GM12872 (cell line): ENCODE measurements at regions not wholly inside any gene's neighbourhood (a gene's known extent, or its start where the extent isn't known, plus 50 kb on each side); places are given as distances from the start of the nearest gene placed in this dataset.

Experiments
- TF ChIP-seq, protein P1 (sequence below): IDR thresholded peaks from 3 replicates; pipeline ENCODE4 v1.5.1; 2011; ENCODE audit warnings: low read depth, mild to moderate bottlenecking, low read length, moderate library complexity; ENCODE audit not compliant: insufficient read depth

DNA sequence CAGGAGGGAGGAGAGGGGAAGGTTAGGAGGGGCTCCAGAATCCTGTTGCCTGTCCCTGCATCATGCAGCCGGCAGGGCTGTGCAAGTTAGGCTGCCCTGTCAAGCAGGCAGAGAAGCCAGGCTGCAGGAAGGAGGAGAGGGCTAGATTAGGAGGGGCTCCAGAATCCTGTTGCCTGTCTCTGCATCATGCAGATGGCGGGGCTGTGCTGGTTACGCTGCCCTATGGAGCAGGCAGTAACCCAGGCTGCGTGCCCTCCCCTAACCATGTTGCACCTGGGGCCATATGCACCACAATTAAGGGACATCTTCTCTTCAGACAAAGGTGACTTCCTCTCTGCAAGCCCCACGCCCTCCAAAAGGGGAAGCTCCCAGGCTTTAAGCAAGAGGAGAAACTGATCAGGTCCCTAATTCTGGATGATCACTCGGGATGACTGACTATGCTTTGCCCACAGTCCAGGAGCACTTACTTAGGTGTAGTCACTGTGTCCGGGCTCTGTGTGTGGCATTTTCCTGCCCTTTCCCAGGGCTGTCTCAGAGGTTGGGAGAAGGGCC lies 457.4 kb downstream of the SETD4 start:
- TF ChIP-seq, protein P1, sequence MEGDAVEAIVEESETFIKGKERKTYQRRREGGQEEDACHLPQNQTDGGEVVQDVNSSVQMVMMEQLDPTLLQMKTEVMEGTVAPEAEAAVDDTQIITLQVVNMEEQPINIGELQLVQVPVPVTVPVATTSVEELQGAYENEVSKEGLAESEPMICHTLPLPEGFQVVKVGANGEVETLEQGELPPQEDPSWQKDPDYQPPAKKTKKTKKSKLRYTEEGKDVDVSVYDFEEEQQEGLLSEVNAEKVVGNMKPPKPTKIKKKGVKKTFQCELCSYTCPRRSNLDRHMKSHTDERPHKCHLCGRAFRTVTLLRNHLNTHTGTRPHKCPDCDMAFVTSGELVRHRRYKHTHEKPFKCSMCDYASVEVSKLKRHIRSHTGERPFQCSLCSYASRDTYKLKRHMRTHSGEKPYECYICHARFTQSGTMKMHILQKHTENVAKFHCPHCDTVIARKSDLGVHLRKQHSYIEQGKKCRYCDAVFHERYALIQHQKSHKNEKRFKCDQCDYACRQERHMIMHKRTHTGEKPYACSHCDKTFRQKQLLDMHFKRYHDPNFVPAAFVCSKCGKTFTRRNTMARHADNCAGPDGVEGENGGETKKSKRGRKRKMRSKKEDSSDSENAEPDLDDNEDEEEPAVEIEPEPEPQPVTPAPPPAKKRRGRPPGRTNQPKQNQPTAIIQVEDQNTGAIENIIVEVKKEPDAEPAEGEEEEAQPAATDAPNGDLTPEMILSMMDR, result no peak

DNA sequence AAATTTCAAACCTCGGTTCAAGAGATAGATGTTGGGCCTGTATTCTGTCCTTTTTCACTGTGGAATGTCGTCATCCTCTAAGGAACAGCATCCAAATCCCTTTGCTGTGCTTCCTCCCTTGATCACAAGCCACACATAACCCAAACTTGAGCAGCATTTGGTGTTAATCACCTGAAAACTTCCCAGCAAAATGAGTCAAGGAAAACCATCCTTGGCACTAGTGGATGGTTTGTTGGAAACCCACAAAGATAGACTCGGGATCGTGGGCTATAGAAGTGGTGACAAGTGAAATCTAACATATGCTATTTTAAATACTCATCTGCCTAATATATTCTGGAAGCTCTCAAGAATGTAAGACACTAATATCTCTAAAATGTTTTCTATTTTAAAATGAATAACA lies 459.1 kb downstream of the SETD4 start:
- TF ChIP-seq, protein P1, result no peak

DNA sequence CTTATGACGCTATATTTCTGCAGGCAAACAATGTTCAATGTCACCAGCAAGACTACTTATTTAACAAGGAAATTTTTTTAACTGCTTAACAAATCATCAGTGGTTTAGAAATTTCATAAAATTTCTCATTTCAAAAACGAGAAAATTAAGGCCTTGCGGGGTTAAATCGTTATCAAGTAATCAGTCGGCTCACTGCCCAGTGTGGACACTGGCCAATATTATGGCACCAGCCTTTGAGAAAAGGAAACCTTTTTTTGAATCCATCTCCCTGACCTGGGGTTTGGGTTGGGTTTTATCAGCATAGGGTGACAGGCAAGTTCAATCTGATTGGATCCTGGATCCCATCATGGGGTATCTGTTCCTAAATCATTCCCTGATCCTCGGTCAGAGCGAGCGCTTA lies 461.2 kb downstream of the SETD4 start:
- TF ChIP-seq, protein P1, result no peak

DNA sequence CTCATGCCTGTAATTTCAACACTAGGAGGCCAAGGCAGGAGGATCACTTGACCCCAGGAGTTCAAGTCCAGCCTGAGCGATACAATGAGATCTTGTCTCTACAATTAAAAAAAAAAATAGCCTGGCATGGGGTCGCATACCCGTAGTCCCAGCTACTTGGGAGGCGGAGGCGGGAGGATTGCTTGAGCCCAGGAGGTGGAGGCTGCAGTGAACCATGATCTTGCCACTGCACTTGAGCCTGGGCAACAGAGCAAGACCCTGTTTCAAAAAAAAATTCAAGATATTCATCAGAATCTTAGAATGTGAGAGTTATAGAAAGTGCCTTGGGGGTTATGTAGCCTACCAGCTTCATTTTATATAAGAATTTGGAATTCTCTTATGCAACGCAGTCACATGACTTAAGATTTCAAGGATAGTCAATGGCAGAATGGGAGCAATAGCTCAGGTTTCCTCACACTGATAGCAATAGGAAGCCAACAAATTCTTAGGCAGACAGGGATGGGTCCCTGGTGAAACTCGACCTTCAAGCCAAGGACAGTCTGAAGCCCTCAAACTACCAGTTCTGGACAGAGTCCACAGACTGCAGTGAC lies 462.5 kb downstream of the SETD4 start:
- TF ChIP-seq, protein P1, result no peak

DNA sequence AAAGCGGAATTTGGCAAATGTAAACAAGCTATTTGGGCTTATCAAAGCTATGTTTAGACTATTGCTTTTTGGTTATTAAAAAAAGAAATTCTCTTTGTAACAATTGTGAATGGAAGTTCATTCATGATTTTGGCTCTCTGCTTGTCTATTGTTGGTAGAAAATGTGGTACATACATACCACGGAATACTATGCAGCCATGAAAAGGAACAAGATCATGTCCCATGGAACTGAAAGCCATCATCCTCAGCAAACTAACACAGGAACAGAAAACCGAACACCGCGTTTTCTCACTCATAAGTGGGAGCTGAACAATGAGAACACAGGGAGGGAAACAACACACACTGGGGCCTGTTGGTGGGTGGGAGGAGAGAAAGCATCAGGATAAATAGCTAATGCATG lies 465.4 kb downstream of the SETD4 start:
- TF ChIP-seq, protein P1, result no peak

DNA sequence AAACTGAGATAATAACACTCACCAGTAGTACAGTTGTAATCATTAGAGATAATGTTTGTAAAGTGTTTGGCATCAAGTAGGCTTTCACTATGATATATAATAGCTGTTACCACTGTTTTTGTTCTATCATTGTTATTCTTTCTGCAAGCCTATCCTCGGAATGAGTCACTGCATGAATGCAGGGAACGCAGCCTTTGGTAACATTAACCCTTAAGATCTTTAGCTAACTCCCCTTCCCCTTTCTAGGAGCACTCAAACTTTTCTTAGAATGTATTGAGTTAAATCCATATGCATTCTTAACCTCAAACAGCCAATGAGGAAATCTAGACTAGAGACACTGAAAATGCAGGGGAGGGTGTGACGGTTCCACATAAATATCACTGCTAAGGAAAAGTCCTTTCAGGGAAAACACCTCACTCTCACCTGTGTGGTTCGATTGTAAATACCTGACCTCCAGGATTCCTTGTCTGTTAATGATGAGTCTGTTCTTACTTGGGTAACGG lies 467.3 kb downstream of the SETD4 start:
- TF ChIP-seq, protein P1, result no peak

DNA sequence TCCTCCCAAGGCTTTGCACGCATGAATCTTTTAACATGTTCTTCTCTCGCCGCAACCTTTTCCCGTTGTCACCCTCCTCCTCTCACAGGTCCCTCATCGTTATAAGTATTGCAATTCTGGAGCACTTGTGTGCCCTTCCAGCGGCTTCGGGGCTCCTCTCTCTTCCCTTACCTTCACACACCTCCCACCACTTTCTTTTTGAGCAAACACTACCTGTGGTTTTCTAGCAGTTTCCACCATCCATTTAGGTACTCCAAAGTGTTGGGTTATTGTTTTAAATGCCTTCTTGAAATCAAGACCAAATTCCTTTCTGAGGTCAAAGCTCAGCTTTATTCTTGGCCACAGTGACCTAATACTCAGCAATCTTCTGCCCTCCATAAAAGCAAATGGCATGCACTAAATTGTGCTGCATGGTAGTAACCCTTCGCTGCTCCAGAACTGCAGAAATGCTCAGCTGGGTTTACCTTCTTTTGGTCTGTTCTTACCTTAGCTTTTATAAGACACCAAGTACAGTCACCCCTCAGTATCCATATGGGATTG lies 472.4 kb downstream of the SETD4 start:
- TF ChIP-seq, protein P1, result no peak
